WTC11 (cell line): ENCODE measurements at regions not wholly inside any gene's neighbourhood (a gene's known extent, or its start where the extent isn't known, plus 50 kb on each side); places are given as distances from the start of the nearest gene placed in this dataset.

Source experiments
- ATAC-seq: fragments of 200-7000 bp; cut with Tn5 transposase; 2 replicates; pipeline ENCODE4 v1.10.0; 2021; ENCODE audit warnings: mild to moderate bottlenecking, moderate library complexity
- CTCF ChIA-PET: fragments of 300-600 bp; sonication (Branson Sonifier 250); formaldehyde crosslinking; loops from one replicate; lab custom pipeline; 2021; ENCODE audit warnings: antibody characterized with exemption; lab: Charles Lee
- POLR2A ChIA-PET: fragments of 350-600 bp; sonication (Branson Sonifier 250); formaldehyde crosslinking; loops from one replicate; lab custom pipeline; 2021; ENCODE audit warnings: antibody characterized with exemption; lab: Charles Lee
- DNase-seq: peaks from one replicate; pipeline ENCODE4 v3.0.0; 2021; ENCODE audit warnings: low spot score
- H3K27ac Mint-ChIP-seq: 2 replicates; pipeline ENCODE4 v1.8.0; 2021; ENCODE audit warnings: mixed read lengths
- H3K27me3 Mint-ChIP-seq: 2 replicates; pipeline ENCODE4 v1.8.0; 2021; ENCODE audit warnings: low read depth, mild to moderate bottlenecking, moderate library complexity, mixed read lengths
- H3K36me3 Mint-ChIP-seq: 2 replicates; pipeline ENCODE4 v1.8.0; 2021; ENCODE audit warnings: mixed read lengths
- H3K4me1 Mint-ChIP-seq: 2 replicates; pipeline ENCODE4 v1.8.0; 2022; ENCODE audit warnings: mixed read lengths
- H3K4me3 Mint-ChIP-seq: 2 replicates; pipeline ENCODE4 v1.8.0; 2021; ENCODE audit warnings: mild to moderate bottlenecking, moderate library complexity, mixed read lengths
- H3K9me3 Mint-ChIP-seq: 2 replicates; pipeline ENCODE4 v1.8.0; 2021; ENCODE audit warnings: mixed read lengths
- AR ChIP-seq: fragments of 250-450 bp; sonication (Bioruptor Pico); IDR thresholded peaks from 2 replicates; pipeline ENCODE4 v1.9.0; 2021; ENCODE audit warnings: mild to moderate bottlenecking
- ARID4B ChIP-seq: sonication (generic); formaldehyde crosslinking; IDR thresholded peaks from 2 replicates; pipeline ENCODE4 v1.8.0; 2023; ENCODE audit warnings: missing genetic modification reagents, mild to moderate bottlenecking, borderline replicate concordance
- CREB1 ChIP-seq: sonication (generic); formaldehyde crosslinking; IDR thresholded peaks from 2 replicates; pipeline ENCODE4 v1.8.0; 2023; ENCODE audit warnings: mild to moderate bottlenecking, missing genetic modification reagents
- ELF4 ChIP-seq: sonication (generic); formaldehyde crosslinking; IDR thresholded peaks from 2 replicates; pipeline ENCODE4 v1.8.1; 2022; ENCODE audit warnings: low read depth, mild to moderate bottlenecking, moderate library complexity, missing genetic modification reagents
- GTF2I ChIP-seq: fragments of 250-450 bp; sonication (Bioruptor Pico); conservative IDR thresholded peaks from 2 replicates; pipeline ENCODE4 v1.4.0; 2021; ENCODE audit warnings: mild to moderate bottlenecking
- HMGXB4 ChIP-seq: sonication (generic); formaldehyde crosslinking; IDR thresholded peaks from 2 replicates; pipeline ENCODE4 v1.8.1; 2023; ENCODE audit warnings: mild to moderate bottlenecking, moderate library complexity, missing genetic modification reagents
- JUN ChIP-seq: sonication (generic); formaldehyde crosslinking; IDR thresholded peaks from 2 replicates; pipeline ENCODE4 v1.8.0; 2023; ENCODE audit warnings: mild to moderate bottlenecking, missing genetic modification reagents
- PRRX2 ChIP-seq: fragments of 250-450 bp; sonication (Bioruptor Pico); IDR thresholded peaks from 2 replicates; pipeline ENCODE4 v1.8.0; 2021; ENCODE audit warnings: mild to moderate bottlenecking
- ZNF138 ChIP-seq: sonication (generic); formaldehyde crosslinking; conservative IDR thresholded peaks from 2 replicates; pipeline ENCODE4 v1.8.1; 2022; ENCODE audit warnings: mild to moderate bottlenecking, moderate library complexity, missing genetic modification reagents
- ZNF219 ChIP-seq: sonication (generic); formaldehyde crosslinking; IDR thresholded peaks from 2 replicates; pipeline ENCODE4 v1.8.0; 2023; ENCODE audit warnings: missing genetic modification reagents, mild to moderate bottlenecking, borderline replicate concordance
- TF ChIP-seq, protein P1 (sequence below): sonication (generic); formaldehyde crosslinking; IDR thresholded peaks from 2 replicates; pipeline ENCODE4 v1.8.1; 2023; ENCODE audit warnings: mild to moderate bottlenecking, missing genetic modification reagents
- TF ChIP-seq, protein P2 (sequence below): sonication (generic); formaldehyde crosslinking; IDR thresholded peaks from 2 replicates; pipeline ENCODE4 v1.8.1; 2022; ENCODE audit warnings: low read depth, missing genetic modification reagents, borderline replicate concordance
- TF ChIP-seq, protein P3 (sequence below): sonication (generic); formaldehyde crosslinking; IDR thresholded peaks from 2 replicates; pipeline ENCODE4 v1.8.1; 2022; ENCODE audit warnings: missing genetic modification reagents, borderline replicate concordance

GRCh38 chrX:45781901-45782553 lies 581.4 kb upstream of the DIPK2B start (continued):
- TF ChIP-seq HMGXB4 (CRISPR knock-in tag) (no peak), ARID4B (CRISPR knock-in tag) (no peak), PRRX2 (CRISPR knock-in tag) (no peak), JUN (CRISPR knock-in tag) (no peak), GTF2I (CRISPR knock-in tag) (no peak)
- TF ChIP-seq, protein P1, sequence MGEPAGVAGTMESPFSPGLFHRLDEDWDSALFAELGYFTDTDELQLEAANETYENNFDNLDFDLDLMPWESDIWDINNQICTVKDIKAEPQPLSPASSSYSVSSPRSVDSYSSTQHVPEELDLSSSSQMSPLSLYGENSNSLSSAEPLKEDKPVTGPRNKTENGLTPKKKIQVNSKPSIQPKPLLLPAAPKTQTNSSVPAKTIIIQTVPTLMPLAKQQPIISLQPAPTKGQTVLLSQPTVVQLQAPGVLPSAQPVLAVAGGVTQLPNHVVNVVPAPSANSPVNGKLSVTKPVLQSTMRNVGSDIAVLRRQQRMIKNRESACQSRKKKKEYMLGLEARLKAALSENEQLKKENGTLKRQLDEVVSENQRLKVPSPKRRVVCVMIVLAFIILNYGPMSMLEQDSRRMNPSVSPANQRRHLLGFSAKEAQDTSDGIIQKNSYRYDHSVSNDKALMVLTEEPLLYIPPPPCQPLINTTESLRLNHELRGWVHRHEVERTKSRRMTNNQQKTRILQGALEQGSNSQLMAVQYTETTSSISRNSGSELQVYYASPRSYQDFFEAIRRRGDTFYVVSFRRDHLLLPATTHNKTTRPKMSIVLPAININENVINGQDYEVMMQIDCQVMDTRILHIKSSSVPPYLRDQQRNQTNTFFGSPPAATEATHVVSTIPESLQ (CRISPR knock-in tag) = no peak
- TF ChIP-seq, protein P2, sequence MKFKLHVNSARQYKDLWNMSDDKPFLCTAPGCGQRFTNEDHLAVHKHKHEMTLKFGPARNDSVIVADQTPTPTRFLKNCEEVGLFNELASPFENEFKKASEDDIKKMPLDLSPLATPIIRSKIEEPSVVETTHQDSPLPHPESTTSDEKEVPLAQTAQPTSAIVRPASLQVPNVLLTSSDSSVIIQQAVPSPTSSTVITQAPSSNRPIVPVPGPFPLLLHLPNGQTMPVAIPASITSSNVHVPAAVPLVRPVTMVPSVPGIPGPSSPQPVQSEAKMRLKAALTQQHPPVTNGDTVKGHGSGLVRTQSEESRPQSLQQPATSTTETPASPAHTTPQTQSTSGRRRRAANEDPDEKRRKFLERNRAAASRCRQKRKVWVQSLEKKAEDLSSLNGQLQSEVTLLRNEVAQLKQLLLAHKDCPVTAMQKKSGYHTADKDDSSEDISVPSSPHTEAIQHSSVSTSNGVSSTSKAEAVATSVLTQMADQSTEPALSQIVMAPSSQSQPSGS (CRISPR knock-in tag) = no peak

- H3K4me3 Mint-ChIP-seq = no peak overlapping the region
- no peaks in the 10 kb centered on the region for H3K9me3 Mint-ChIP-seq
- peaks cover 88% of the 10 kb centered on the region for H3K4me1 Mint-ChIP-seq
- ChIA-PET CTCF (no interaction called here), POLR2A (no interaction called here)
- peaks cover 3% of the 10 kb centered on the region; the same call in 1 of the 2 replicates for H3K36me3 Mint-ChIP-seq
- TF ChIP-seq CREB1 = no peak
- TF ChIP-seq, protein P3, sequence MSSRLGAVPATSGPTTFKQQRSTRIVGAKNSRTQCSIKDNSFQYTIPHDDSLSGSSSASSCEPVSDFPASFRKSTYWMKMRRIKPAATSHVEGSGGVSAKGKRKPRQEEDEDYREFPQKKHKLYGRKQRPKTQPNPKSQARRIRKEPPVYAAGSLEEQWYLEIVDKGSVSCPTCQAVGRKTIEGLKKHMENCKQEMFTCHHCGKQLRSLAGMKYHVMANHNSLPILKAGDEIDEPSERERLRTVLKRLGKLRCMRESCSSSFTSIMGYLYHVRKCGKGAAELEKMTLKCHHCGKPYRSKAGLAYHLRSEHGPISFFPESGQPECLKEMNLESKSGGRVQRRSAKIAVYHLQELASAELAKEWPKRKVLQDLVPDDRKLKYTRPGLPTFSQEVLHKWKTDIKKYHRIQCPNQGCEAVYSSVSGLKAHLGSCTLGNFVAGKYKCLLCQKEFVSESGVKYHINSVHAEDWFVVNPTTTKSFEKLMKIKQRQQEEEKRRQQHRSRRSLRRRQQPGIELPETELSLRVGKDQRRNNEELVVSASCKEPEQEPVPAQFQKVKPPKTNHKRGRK (CRISPR knock-in tag) = no peak
- DNase-seq (no peak), ATAC-seq (no peak)
- no peaks in the 10 kb centered on the region for H3K27me3 Mint-ChIP-seq
- no peak overlapping the region for H3K27ac Mint-ChIP-seq
Observed at GRCh38 chrX:45778616-45779015, 577.9 kb upstream of the DIPK2B start.

DNA sequence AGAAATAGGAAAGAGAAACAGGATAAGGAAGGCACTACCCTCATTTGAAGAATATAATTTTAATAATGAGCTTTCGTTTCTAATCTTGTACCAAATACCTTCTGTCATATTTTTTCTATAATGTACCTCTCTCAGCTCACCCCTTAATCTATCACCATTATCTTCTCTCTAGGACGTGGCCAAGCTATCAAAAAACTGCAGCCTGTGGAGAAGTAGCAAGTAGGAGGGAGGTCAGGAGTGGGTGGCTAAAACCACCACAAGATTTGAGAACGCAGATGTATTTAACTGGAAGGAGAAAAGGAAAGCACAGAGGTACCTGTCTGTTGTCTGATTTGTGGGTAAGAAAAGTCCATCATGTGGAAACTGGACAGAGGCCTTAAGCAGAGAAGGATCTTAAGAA lies 576.7 kb upstream of the DIPK2B start:
- peak overlapping the region; percentile 78; the same call in 1 of the 2 replicates for H3K27ac Mint-ChIP-seq
- no peaks in the 10 kb centered on the region for H3K27me3 Mint-ChIP-seq
- H3K36me3 Mint-ChIP-seq = peaks cover 3% of the 10 kb centered on the region; the same call in 1 of the 2 replicates
- H3K4me3 Mint-ChIP-seq = no peak overlapping the region
- CTCF ChIA-PET = no interaction called here
- no peaks in the 10 kb centered on the region for H3K9me3 Mint-ChIP-seq
- no peak for DNase-seq
- peaks cover 86% of the 10 kb centered on the region for H3K4me1 Mint-ChIP-seq
- ATAC-seq = no peak
- POLR2A ChIA-PET = no interaction called here
- TF ChIP-seq, protein P3 (CRISPR knock-in tag) = no peak
- TF ChIP-seq ZNF219 (CRISPR knock-in tag) = no peak
- TF ChIP-seq AR (CRISPR knock-in tag) = no peak
- TF ChIP-seq ELF4 (CRISPR knock-in tag) = no peak
- no peak for TF ChIP-seq ZNF138 (CRISPR knock-in tag)
